ENCODE measurements at regions not wholly inside any gene's neighbourhood (a gene's known extent, or its start where the extent isn't known, plus 50 kb on each side); places are given as distances from the start of the nearest gene placed in this dataset.
"Not testable (repeated sequence)": the region's sequence is repeated elsewhere in the genome, so short reads cannot be mapped to it uniquely, and the experiment has no call there.

- DNase-seq (no peak), FAIRE-seq (no peak)
- Histone ChIP-seq H3K27ac (ENCODE audit: low read depth in 1 of 3, low read length in 2 of 3) (no peak overlapping the region), H3K4me3 (ENCODE audit: low read depth in 1 of 3, low read length in 3 of 3) (no peak overlapping the region), H3K4me1 (ENCODE audit: control insufficient read depth in 3 of 3, insufficient read depth in 2 of 3, low read depth in 1 of 3, low read length in 2 of 3) (no peaks in the 10 kb centered on the region), H3K9me3 (ENCODE audit: control insufficient read depth in 2 of 2, insufficient read depth in 1 of 2, low read depth in 1 of 2, low read length in 1 of 2) (peaks cover 0 to 12% of the 10 kb centered on the region in 2 donors), H3K27me3 (ENCODE audit: control insufficient read depth in 3 of 3, insufficient read depth in 3 of 3, low read length in 3 of 3) (no peaks in the 10 kb centered on the region), H3K36me3 (ENCODE audit: control insufficient read depth in 3 of 3, insufficient read depth in 2 of 3, low read depth in 1 of 3, low read length in 3 of 3) (no peaks in the 10 kb centered on the region)
- WGBS, 3 donors: 87 to 92% (median 90%) methylated on average over 16 of the region's 16 CpGs
These were observed 1093.5 kb downstream of the RPIA start for GRCh38 chr2:89784960-89785359.

DNA sequence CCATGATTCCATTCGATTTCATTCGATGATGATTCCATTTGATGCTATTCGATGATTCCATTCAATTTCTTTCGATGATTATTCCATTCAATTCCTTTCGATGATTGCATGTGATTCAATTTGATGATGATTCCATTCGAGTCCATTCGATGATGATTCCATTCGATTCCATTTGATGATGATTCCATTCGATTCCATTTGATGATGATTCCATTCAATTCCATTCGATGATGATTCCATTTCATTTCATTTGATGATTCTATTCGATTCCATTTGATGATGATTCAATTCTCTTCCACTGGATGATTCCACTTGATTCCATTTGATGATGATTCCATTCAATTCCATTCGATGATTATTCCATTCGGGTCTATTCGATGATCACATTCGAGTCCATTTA, 1094.1 kb downstream of the RPIA start:
- H3K27ac ChIP-seq (ENCODE audit: low read depth in 1 of 3, low read length in 2 of 3); DNase-seq; H3K9me3 ChIP-seq (ENCODE audit: control insufficient read depth in 2 of 2, insufficient read depth in 1 of 2, low read depth in 1 of 2, low read length in 1 of 2); H3K4me1 ChIP-seq (ENCODE audit: control insufficient read depth in 3 of 3, insufficient read depth in 2 of 3, low read depth in 1 of 3, low read length in 2 of 3); H3K27me3 ChIP-seq (ENCODE audit: control insufficient read depth in 3 of 3, insufficient read depth in 3 of 3, low read length in 3 of 3); FAIRE-seq; H3K4me3 ChIP-seq (ENCODE audit: low read depth in 1 of 3, low read length in 3 of 3); H3K36me3 ChIP-seq (ENCODE audit: control insufficient read depth in 3 of 3, insufficient read depth in 2 of 3, low read depth in 1 of 3, low read length in 3 of 3): not testable (repeated sequence)
- 81 to 90% (median 85%) methylated on average over 15 of the region's 15 CpGs for WGBS, 3 donors

- H3K27ac ChIP-seq (ENCODE audit: low read depth in 1 of 3, low read length in 2 of 3); DNase-seq; H3K4me3 ChIP-seq (ENCODE audit: low read depth in 1 of 3, low read length in 3 of 3); H3K27me3 ChIP-seq (ENCODE audit: control insufficient read depth in 3 of 3, insufficient read depth in 3 of 3, low read length in 3 of 3); H3K9me3 ChIP-seq (ENCODE audit: control insufficient read depth in 2 of 2, insufficient read depth in 1 of 2, low read depth in 1 of 2, low read length in 1 of 2); H3K4me1 ChIP-seq (ENCODE audit: control insufficient read depth in 3 of 3, insufficient read depth in 2 of 3, low read depth in 1 of 3, low read length in 2 of 3); H3K36me3 ChIP-seq (ENCODE audit: control insufficient read depth in 3 of 3, insufficient read depth in 2 of 3, low read depth in 1 of 3, low read length in 3 of 3); FAIRE-seq: not testable (repeated sequence)
- 82 to 88% (median 86%) methylated on average over 15 to 16 of the region's 16 CpGs for WGBS, 3 donors
These were observed 1095.2 kb downstream of the RPIA start for GRCh38 chr2:89786642-89787041.

- H3K4me1 ChIP-seq (ENCODE audit: control insufficient read depth in 3 of 3, insufficient read depth in 2 of 3, low read depth in 1 of 3, low read length in 2 of 3); FAIRE-seq; H3K4me3 ChIP-seq (ENCODE audit: low read depth in 1 of 3, low read length in 3 of 3); DNase-seq; H3K27me3 ChIP-seq (ENCODE audit: control insufficient read depth in 3 of 3, insufficient read depth in 3 of 3, low read length in 3 of 3); H3K27ac ChIP-seq (ENCODE audit: low read depth in 1 of 3, low read length in 2 of 3); H3K36me3 ChIP-seq (ENCODE audit: control insufficient read depth in 3 of 3, insufficient read depth in 2 of 3, low read depth in 1 of 3, low read length in 3 of 3); H3K9me3 ChIP-seq (ENCODE audit: control insufficient read depth in 2 of 2, insufficient read depth in 1 of 2, low read depth in 1 of 2, low read length in 1 of 2): not testable (repeated sequence)
- WGBS, 3 donors: 86 to 92% (median 89%) methylated on average over 17 of the region's 17 CpGs
These were observed 1104.1 kb downstream of the RPIA start for GRCh38 chr2:89795530-89795929.

DNA sequence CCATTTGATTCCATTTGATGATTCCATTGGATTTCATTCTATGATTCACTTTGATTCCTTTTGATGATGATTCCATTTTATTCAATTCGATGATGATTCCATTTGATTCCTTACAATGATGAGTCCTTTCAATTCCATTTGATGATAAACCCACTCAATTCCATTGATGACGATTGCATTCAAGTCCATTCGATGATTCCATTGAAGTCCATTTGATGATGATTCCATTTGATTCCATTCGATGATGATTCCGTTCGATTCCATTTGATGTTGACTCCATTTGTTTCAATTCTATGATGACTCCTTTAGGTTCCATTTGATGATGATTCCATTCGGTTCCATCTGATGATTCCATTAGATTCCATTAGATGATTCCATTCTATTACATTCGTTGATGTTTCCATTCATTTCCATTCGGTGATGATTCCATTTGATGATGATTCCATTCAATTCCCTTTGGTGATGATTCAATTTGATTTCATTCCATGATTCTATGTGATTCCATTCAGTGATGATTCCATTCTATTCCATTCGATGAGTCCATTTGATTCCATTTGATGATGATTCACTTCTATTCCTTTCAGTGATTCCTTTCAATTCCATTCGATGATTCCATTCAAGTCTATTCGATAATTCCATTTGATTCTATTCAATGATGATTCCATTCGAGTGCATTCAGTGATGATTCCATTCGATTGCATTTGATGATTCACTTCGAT, 1106.0 kb downstream of the RPIA start:
- Histone ChIP-seq H3K9me3 (ENCODE audit: control insufficient read depth in 2 of 2, insufficient read depth in 1 of 2, low read depth in 1 of 2, low read length in 1 of 2) (no peaks in the 10 kb centered on the region), H3K4me3 (ENCODE audit: low read depth in 1 of 3, low read length in 3 of 3) (no peak overlapping the region), H3K27me3 (ENCODE audit: control insufficient read depth in 3 of 3, insufficient read depth in 3 of 3, low read length in 3 of 3) (no peaks in the 10 kb centered on the region), H3K36me3 (ENCODE audit: control insufficient read depth in 3 of 3, insufficient read depth in 2 of 3, low read depth in 1 of 3, low read length in 3 of 3) (no peaks in the 10 kb centered on the region), H3K27ac (ENCODE audit: low read depth in 1 of 3, low read length in 2 of 3) (no peak overlapping the region), H3K4me1 (ENCODE audit: control insufficient read depth in 3 of 3, insufficient read depth in 2 of 3, low read depth in 1 of 3, low read length in 2 of 3) (no peaks in the 10 kb centered on the region)
- WGBS, 3 donors: 77 to 85% (median 79%) methylated on average over 15 of the region's 15 CpGs
- no peak for FAIRE-seq
- DNase-seq: no peak

- not testable (repeated sequence) for H3K9me3 ChIP-seq (ENCODE audit: control insufficient read depth in 2 of 2, insufficient read depth in 1 of 2, low read depth in 1 of 2, low read length in 1 of 2); H3K36me3 ChIP-seq (ENCODE audit: control insufficient read depth in 3 of 3, insufficient read depth in 2 of 3, low read depth in 1 of 3, low read length in 3 of 3); DNase-seq; H3K4me3 ChIP-seq (ENCODE audit: low read depth in 1 of 3, low read length in 3 of 3); H3K4me1 ChIP-seq (ENCODE audit: control insufficient read depth in 3 of 3, insufficient read depth in 2 of 3, low read depth in 1 of 3, low read length in 2 of 3); H3K27me3 ChIP-seq (ENCODE audit: control insufficient read depth in 3 of 3, insufficient read depth in 3 of 3, low read length in 3 of 3); H3K27ac ChIP-seq (ENCODE audit: low read depth in 1 of 3, low read length in 2 of 3); FAIRE-seq
- 82 to 87% (median 85%) methylated on average over 18 of the region's 18 CpGs for WGBS, 3 donors
These were observed 1109.7 kb downstream of the RPIA start for GRCh38 chr2:89801207-89801606.

DNA sequence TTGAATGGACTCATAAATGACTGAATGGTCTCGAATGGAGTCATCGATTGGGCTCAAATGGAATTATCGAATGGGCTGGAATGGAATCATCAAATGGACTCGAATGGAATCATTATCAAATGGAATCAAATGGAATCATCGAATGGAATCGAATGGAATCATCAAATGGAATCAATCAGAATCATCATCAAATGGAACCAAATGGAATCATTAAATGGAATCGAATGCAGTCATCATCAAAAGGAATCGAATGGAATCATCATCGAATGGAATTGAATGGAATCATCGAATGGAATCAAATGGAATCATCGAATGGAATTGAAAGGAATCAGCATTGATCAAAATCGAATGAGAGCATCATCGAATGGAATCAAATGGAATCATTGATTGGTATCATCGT, 1114.9 kb downstream of the RPIA start:
- H3K9me3 ChIP-seq (ENCODE audit: control insufficient read depth in 2 of 2, insufficient read depth in 1 of 2, low read depth in 1 of 2, low read length in 1 of 2): peaks cover under 1 to 14% of the 10 kb centered on the region in 2 donors
- not testable (repeated sequence) for FAIRE-seq; H3K27ac ChIP-seq (ENCODE audit: low read depth in 1 of 3, low read length in 2 of 3); H3K4me3 ChIP-seq (ENCODE audit: low read depth in 1 of 3, low read length in 3 of 3); H3K4me1 ChIP-seq (ENCODE audit: control insufficient read depth in 3 of 3, insufficient read depth in 2 of 3, low read depth in 1 of 3, low read length in 2 of 3); H3K36me3 ChIP-seq (ENCODE audit: control insufficient read depth in 3 of 3, insufficient read depth in 2 of 3, low read depth in 1 of 3, low read length in 3 of 3); H3K27me3 ChIP-seq (ENCODE audit: control insufficient read depth in 3 of 3, insufficient read depth in 3 of 3, low read length in 3 of 3); DNase-seq
- WGBS, 3 donors: 81 to 88% (median 81%) methylated on average over 14 of the region's 14 CpGs

GRCh38 chr2:89811295-89811694, 1119.8 kb downstream of the RPIA start:
- no peak for DNase-seq
- WGBS, 3 donors: 73 to 80% (median 77%) methylated on average over 11 of the region's 11 CpGs
- no peak for FAIRE-seq
- Histone ChIP-seq H3K36me3 (ENCODE audit: control insufficient read depth in 3 of 3, insufficient read depth in 2 of 3, low read depth in 1 of 3, low read length in 3 of 3) (no peaks in the 10 kb centered on the region), H3K27me3 (ENCODE audit: control insufficient read depth in 3 of 3, insufficient read depth in 3 of 3, low read length in 3 of 3) (no peaks in the 10 kb centered on the region), H3K4me1 (ENCODE audit: control insufficient read depth in 3 of 3, insufficient read depth in 2 of 3, low read depth in 1 of 3, low read length in 2 of 3) (no peaks in the 10 kb centered on the region), H3K4me3 (ENCODE audit: low read depth in 1 of 3, low read length in 3 of 3) (no peak overlapping the region), H3K9me3 (ENCODE audit: control insufficient read depth in 2 of 2, insufficient read depth in 1 of 2, low read depth in 1 of 2, low read length in 1 of 2) (peaks cover 3 to 29% of the 10 kb centered on the region in 2 donors), H3K27ac (ENCODE audit: low read depth in 1 of 3, low read length in 2 of 3) (no peak overlapping the region)

DNA sequence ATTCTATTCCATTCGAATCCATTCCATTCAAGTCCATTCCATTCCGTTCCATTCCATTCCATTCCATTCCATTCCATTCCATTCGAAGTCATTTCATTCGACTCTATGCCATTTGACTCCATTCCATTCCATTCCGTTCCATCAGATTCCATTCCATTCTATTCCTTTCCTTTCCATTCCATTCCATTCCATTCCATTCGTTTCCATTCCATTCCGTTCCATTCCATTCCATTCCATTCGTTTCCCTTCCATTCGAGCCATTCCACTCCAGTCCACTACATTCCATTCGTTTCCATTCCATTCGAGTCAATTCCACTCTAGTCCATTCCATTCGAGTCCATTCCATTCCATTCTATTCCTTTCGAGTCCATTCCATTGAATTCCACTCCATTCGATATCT, 1120.4 kb downstream of the RPIA start:
- H3K9me3 ChIP-seq (ENCODE audit: control insufficient read depth in 2 of 2, insufficient read depth in 1 of 2, low read depth in 1 of 2, low read length in 1 of 2): peaks cover 3 to 29% of the 10 kb centered on the region in 2 donors
- 76 to 83% (median 83%) methylated on average over 14 of the region's 14 CpGs for WGBS, 3 donors
- not testable (repeated sequence) for FAIRE-seq

More for the DNA sequence above, 1120.4 kb downstream of the RPIA start:
- DNase-seq; H3K27me3 ChIP-seq (ENCODE audit: control insufficient read depth in 3 of 3, insufficient read depth in 3 of 3, low read length in 3 of 3); H3K4me1 ChIP-seq (ENCODE audit: control insufficient read depth in 3 of 3, insufficient read depth in 2 of 3, low read depth in 1 of 3, low read length in 2 of 3); H3K36me3 ChIP-seq (ENCODE audit: control insufficient read depth in 3 of 3, insufficient read depth in 2 of 3, low read depth in 1 of 3, low read length in 3 of 3); H3K4me3 ChIP-seq (ENCODE audit: low read depth in 1 of 3, low read length in 3 of 3); H3K27ac ChIP-seq (ENCODE audit: low read depth in 1 of 3, low read length in 2 of 3): not testable (repeated sequence)
